HG02885 (cell line): ENCODE measurements at regions not wholly inside any gene's neighbourhood (a gene's known extent, or its start where the extent isn't known, plus 50 kb on each side); places are given as distances from the start of the nearest gene placed in this dataset.

Experiments
- ATAC-seq: cut with Tn5 transposase; IDR thresholded peaks from one replicate; pipeline ENCODE4 v1.9.1; 2021; ENCODE audit warnings: mild to moderate bottlenecking; ENCODE audit not compliant: unreplicated experiment, poor library complexity

- no peak for ATAC-seq
Measured at GRCh38 chr2:198930170-198930569, 527.6 kb downstream of the SATB2 start.

GRCh38 chr2:198928026-198928425, 529.7 kb downstream of the SATB2 start:
- no peak for ATAC-seq

DNA sequence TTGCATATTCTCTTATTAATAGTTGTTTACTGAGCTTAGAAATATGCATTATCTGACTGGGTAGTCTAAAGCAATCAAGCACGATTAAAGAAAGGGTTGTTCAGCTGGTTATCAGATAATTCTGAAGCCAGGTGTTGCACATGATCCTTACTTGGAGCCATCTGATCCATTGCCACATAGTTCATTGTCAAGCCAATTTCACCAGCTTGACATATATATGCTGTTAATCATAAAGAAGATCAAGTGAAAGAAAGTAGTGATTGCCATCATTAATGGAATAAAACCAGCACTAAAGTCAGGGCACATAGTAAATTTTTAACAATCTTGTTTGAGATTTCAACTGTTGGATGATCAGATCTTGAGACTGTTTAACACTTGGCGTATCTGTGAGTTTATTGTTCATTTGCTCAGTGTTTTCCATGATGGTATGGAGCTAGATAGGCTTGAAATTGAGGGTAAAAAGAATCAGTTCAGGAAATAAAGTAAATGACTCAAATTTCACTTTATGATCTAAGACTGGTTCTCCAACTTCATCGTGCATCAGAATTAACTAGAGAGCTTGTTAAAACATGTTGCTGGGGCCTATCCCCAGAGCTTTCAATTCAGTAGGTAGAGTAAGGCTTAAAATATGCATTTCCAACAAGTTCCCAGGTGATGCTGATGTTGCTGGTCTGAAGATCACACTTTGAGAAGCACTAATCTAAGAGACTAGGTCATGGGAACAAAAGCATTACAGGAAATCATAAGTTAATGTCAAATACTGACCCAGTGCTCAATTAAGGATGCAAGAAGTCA, 539.6 kb downstream of the SATB2 start:
- no peak for ATAC-seq

GRCh38 chr2:198917275-198917674, 540.5 kb downstream of the SATB2 start:
- no peak for ATAC-seq

- ATAC-seq, result no peak
Measured at GRCh38 chr2:198916548-198917080, 541.1 kb downstream of the SATB2 start.

- peak; percentile 99 for ATAC-seq
Measured at GRCh38 chr2:198913394-198914152, 544.2 kb downstream of the SATB2 start.

- ATAC-seq, result no peak
Measured at GRCh38 chr2:198909525-198910267, 548.0 kb downstream of the SATB2 start.

DNA sequence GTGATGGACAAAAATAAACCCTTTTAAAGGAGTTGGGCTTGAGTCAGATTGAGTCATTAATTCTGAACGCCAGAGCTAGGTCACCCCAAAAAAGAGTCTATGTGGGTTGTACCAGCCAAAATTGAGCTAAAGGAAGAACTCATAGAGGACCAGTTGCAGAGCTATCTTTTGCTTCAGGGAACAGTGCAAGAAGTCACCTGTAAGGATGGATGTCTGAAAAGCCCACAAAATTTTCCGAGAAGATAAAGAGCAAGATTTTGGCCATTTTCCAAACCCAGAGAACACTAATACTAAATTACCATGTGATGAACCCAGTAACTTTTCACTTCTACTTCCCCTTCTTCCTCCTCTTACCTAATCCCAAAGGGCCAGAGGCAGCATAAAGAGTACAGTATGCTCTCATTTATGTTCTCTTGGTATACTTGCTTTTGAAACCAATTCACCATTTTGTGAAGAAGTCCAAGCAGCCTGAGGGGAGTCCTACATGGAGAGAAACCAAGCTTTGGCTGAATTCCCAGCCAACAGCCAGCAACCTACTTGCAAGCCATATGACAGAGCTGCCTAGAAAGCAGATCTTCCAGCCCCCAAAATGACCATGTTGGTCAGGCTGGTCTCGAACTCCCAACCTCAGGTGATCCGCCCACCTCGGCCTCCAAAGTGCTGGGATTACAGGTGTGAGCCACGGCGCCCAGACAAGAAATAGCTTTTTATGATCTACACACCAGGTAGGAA, 551.7 kb downstream of the SATB2 start:
- ATAC-seq, result peak; percentile 89

- ATAC-seq, result no peak
Measured at GRCh38 chr2:198901894-198902293, 555.8 kb downstream of the SATB2 start.

DNA sequence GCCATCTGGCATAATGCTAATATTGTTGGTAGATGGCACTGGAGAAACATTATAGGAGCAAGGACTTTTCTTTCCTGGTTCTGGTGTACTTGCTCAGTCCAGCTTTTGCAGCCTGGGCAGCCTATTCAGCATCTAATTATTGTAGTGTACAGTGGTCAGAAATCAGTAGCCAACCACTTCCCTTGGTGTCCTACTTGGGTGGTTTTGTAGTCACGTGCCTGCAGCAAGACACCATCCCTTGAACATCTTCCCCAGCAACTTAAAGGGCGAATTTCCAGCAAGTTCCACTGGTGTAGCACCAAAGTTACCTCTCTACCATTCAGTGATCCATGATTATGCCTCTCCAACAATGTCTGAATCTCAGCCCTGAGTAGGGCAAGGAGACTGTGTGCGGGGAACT, 557.6 kb downstream of the SATB2 start:
- no peak for ATAC-seq

DNA sequence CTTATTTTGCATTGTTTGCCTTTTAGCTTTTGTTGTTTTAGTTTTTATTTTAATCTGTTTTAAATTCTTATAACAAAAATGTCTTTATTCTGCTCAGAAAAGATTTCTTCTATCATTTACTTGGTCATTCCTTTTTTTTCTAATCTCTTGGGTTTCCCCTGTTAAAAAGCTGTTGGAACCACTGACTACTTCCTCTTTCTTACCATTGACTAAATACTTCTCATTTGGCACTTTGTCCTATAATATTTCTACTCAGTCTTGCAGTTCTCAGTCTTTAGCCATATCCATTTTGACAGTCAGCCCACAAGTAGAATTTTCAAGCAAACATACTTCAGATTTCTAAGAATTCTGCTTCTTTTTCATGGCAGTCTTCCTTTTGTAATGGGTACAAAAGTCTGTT, 567.2 kb downstream of the SATB2 start:
- ATAC-seq, result peak; percentile 92

DNA sequence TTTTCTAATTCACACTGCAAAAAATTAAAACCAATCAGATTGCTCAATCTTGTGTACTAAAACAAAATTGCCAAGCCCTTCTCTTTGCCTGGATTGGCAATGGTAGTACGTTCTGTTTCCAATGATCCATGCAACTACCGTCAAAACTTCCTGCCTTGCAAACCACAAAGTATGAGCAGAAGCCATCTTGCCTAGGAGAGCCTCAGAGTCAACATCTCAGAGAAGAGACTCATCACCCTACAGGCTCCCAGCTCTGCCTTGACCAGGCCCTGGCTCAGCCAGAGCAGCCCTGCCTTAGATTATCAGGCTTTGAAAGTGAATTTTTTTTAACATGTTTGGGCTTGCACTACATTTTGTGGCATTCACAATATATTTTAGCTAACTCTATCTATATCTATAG, 574.1 kb downstream of the SATB2 start:
- ATAC-seq, result no peak

DNA sequence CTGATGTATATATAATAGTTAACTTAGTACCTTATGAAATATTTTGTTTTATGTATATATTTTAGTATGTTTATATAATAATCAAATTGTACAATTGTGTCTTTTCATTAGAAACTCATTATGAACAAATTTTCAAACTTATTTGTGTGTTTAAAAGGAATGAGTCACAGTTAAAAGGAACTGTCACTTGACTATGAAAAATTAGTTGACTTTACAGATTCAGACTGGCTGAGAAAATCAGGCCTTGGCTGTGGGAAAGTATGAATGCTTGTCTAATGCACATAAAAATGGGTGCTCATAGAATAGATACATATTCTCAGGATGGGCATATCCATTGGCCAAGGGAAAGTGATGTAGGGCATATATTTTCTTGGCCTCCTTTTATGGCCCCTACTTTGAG, 576.8 kb downstream of the SATB2 start:
- ATAC-seq, result no peak

GRCh38 chr2:198880421-198880820, 577.3 kb downstream of the SATB2 start:
- ATAC-seq, result no peak

- ATAC-seq, result peak; percentile 91
Measured at GRCh38 chr2:198874472-198874858, 583.3 kb downstream of the SATB2 start.

DNA sequence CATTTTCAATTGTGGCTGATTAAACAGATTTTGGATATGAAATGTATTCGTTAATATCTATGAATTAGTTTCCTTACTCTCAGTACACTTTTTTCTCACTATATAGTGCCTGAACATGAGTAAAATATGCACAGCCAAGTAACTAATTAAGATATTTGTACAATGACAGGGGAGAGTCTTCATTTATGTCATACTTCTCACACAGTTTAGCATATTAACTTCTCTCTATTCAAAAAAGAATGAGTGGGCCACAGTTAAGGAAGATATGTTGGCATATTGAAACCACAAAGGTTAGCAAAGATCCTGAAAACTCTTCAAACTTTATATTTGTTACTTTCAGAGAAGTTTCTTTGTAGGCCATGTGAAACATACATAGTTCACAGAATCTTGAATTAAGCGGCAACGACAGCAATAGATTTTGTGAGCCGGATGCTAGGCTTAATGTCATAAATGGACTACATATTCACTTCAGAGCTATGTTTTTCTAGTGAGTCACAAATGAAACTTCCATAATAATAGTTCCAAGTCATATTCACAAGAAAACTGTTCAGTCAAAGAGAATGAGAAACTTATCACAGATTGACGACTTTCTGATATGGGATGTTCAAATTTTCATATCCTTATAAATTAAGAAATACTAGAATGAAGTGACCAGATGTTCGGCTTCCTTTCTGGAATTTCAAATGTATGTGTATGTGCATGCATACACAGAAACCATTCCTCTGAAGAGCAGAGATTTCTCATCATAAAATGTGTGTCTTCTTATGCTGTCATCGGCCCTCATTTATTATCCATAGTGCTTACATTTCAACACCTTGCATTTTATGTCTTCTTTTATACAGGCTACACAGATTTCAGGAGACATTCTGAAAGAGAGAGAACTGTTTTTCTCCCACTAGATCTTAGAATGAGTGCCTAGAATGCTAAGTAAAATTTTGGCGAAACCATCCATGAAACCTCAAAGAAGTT, 584.0 kb downstream of the SATB2 start:
- peak; percentile 30 for ATAC-seq

DNA sequence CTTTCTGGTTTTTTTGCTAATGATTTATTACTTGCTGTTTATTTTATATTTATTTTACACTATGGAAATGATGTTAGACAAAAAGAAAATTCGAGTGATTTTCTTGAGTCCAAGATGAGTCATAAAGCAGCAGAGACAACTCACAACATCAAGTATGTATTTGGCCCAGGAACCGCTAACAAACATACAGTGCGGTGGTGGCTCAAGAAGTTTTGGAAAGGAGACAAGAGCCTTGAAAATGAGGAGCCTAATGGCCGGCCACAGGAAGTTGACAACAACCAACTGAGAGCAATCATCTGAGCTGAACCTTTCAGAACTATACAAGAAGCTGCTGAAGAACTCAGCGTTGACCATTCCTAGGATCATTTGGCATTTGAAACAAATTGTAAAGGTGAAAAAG, 594.1 kb downstream of the SATB2 start:
- ATAC-seq, result no peak

DNA sequence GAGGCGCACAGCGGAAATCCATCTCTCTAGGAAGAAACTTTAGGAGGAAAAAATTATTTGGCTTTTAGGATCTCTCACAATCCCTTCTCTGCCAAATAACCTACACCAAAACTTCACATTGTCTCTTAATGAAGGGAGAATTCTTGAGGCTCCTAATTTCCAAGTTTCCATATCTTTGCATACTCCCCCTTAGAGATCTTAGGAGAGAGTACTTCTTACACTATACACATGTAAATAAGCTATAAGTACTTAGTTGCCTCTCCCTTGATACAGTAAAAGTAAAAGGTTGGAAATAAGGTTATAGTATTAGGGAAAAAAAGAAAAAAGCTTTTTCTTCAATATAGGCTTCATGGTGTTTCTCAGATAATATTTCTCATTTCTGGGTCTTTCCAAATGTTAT, 596.7 kb downstream of the SATB2 start:
- ATAC-seq, result no peak

GRCh38 chr2:198857246-198857645, 600.5 kb downstream of the SATB2 start:
- ATAC-seq, result no peak
